Activated T-helper 17 cell treated with anti-CD3 and anti-CD28 coated beads, Interleukin-2, amount 50 U/mL, for 72 hours (primary cell): ENCODE measurements at regions not wholly inside any gene's neighbourhood (a gene's known extent, or its start where the extent isn't known, plus 50 kb on each side); places are given as distances from the start of the nearest gene placed in this dataset.

Experiments
- ATAC-seq: fragments of 150-1000 bp; cut with Tn5 transposase; replicated peaks from 2 replicates; pipeline ENCODE4 v1.10.0; 2021; ENCODE audit warnings: mild to moderate bottlenecking, moderate library complexity
- H3K27ac Mint-ChIP-seq: one replicate; pipeline ENCODE4 v1.8.0; 2022; ENCODE audit warnings: mixed read lengths
- H3K27me3 Mint-ChIP-seq: one replicate; pipeline ENCODE4 v1.8.0; 2022; ENCODE audit warnings: mixed read lengths
- H3K36me3 Mint-ChIP-seq: one replicate; pipeline ENCODE4 v1.8.0; 2022; ENCODE audit warnings: low read depth, mild to moderate bottlenecking, mixed read lengths
- H3K4me1 Mint-ChIP-seq: one replicate; pipeline ENCODE4 v1.8.0; 2022; ENCODE audit warnings: mixed read lengths
- H3K4me3 Mint-ChIP-seq: one replicate; pipeline ENCODE4 v1.8.0; 2022; ENCODE audit warnings: mild to moderate bottlenecking, mixed read lengths
- H3K9me3 Mint-ChIP-seq: one replicate; pipeline ENCODE4 v1.8.0; 2022; ENCODE audit warnings: mixed read lengths

- ATAC-seq, result no peak
- H3K4me3 Mint-ChIP-seq, result no peak overlapping the region
- no peak overlapping the region for H3K27ac Mint-ChIP-seq
- no peaks in the 10 kb centered on the region for H3K4me1 Mint-ChIP-seq
- H3K9me3 Mint-ChIP-seq, result no peaks in the 10 kb centered on the region
- H3K36me3 Mint-ChIP-seq, result no peaks in the 10 kb centered on the region
- no peaks in the 10 kb centered on the region for H3K27me3 Mint-ChIP-seq
Measured at GRCh38 chr5:111676926-111677415, 80.0 kb downstream of the NREP start.

GRCh38 chr5:111676466-111676865, 80.5 kb downstream of the NREP start:
- Mint-ChIP-seq H3K4me3 (no peak overlapping the region), H3K27me3 (no peaks in the 10 kb centered on the region), H3K36me3 (no peaks in the 10 kb centered on the region), H3K9me3 (no peaks in the 10 kb centered on the region), H3K4me1 (no peaks in the 10 kb centered on the region), H3K27ac (no peak overlapping the region)
- ATAC-seq, result no peak

- no peak overlapping the region for H3K4me3 Mint-ChIP-seq
- H3K27ac Mint-ChIP-seq, result no peak overlapping the region
- no peak for ATAC-seq
- no peaks in the 10 kb centered on the region for H3K36me3 Mint-ChIP-seq
- H3K9me3 Mint-ChIP-seq, result no peaks in the 10 kb centered on the region
- no peaks in the 10 kb centered on the region for H3K27me3 Mint-ChIP-seq
- H3K4me1 Mint-ChIP-seq, result no peaks in the 10 kb centered on the region
Measured at GRCh38 chr5:111675201-111675934, 81.6 kb downstream of the NREP start.

- Mint-ChIP-seq H3K27ac (no peak overlapping the region), H3K4me1 (no peaks in the 10 kb centered on the region), H3K4me3 (no peak overlapping the region), H3K27me3 (peaks cover 4% of the 10 kb centered on the region), H3K36me3 (no peaks in the 10 kb centered on the region), H3K9me3 (no peaks in the 10 kb centered on the region)
- ATAC-seq, result no peak
Measured at GRCh38 chr5:111673891-111674626, 82.9 kb downstream of the NREP start.

GRCh38 chr5:111672099-111672498, 84.9 kb downstream of the NREP start:
- peaks cover 6% of the 10 kb centered on the region for H3K27me3 Mint-ChIP-seq
- no peak overlapping the region for H3K27ac Mint-ChIP-seq
- H3K4me1 Mint-ChIP-seq, result no peaks in the 10 kb centered on the region
- H3K36me3 Mint-ChIP-seq, result no peaks in the 10 kb centered on the region
- no peak for ATAC-seq
- H3K9me3 Mint-ChIP-seq, result no peaks in the 10 kb centered on the region
- H3K4me3 Mint-ChIP-seq, result no peak overlapping the region

- Mint-ChIP-seq H3K9me3 (no peaks in the 10 kb centered on the region), H3K4me3 (no peak overlapping the region), H3K27me3 (peaks cover 9% of the 10 kb centered on the region), H3K36me3 (no peaks in the 10 kb centered on the region), H3K4me1 (no peaks in the 10 kb centered on the region), H3K27ac (no peak overlapping the region)
- ATAC-seq, result no peak
Measured at GRCh38 chr5:111670826-111671492, 86.0 kb downstream of the NREP start.

- Mint-ChIP-seq H3K27ac (no peak overlapping the region), H3K4me1 (no peaks in the 10 kb centered on the region), H3K36me3 (no peaks in the 10 kb centered on the region), H3K9me3 (no peaks in the 10 kb centered on the region), H3K4me3 (no peak overlapping the region), H3K27me3 (peaks cover 10% of the 10 kb centered on the region)
- ATAC-seq, result peak; percentile 52
Measured at GRCh38 chr5:111668477-111669414, 88.2 kb downstream of the NREP start.

GRCh38 chr5:111667128-111667736, 89.8 kb downstream of the NREP start:
- H3K27ac Mint-ChIP-seq, result no peak overlapping the region
- H3K9me3 Mint-ChIP-seq, result no peaks in the 10 kb centered on the region
- H3K4me1 Mint-ChIP-seq, result no peaks in the 10 kb centered on the region
- H3K36me3 Mint-ChIP-seq, result no peaks in the 10 kb centered on the region
- ATAC-seq, result peak; percentile 73
- H3K4me3 Mint-ChIP-seq, result no peak overlapping the region
- H3K27me3 Mint-ChIP-seq, result peaks cover 13% of the 10 kb centered on the region

- H3K4me3 Mint-ChIP-seq, result no peak overlapping the region
- H3K36me3 Mint-ChIP-seq, result no peaks in the 10 kb centered on the region
- no peak overlapping the region for H3K27ac Mint-ChIP-seq
- H3K9me3 Mint-ChIP-seq, result no peaks in the 10 kb centered on the region
- H3K4me1 Mint-ChIP-seq, result no peaks in the 10 kb centered on the region
- H3K27me3 Mint-ChIP-seq, result peaks cover 3% of the 10 kb centered on the region
- no peak for ATAC-seq
Measured at GRCh38 chr5:111656580-111656979, 100.4 kb downstream of the NREP start.

GRCh38 chr5:111655169-111655924, 101.6 kb downstream of the NREP start:
- ATAC-seq, result no peak
- peaks cover 3% of the 10 kb centered on the region for H3K27me3 Mint-ChIP-seq
- H3K27ac Mint-ChIP-seq, result no peak overlapping the region
- H3K4me3 Mint-ChIP-seq, result no peak overlapping the region
- H3K36me3 Mint-ChIP-seq, result no peaks in the 10 kb centered on the region
- no peaks in the 10 kb centered on the region for H3K4me1 Mint-ChIP-seq
- no peaks in the 10 kb centered on the region for H3K9me3 Mint-ChIP-seq

- Mint-ChIP-seq H3K4me1 (no peaks in the 10 kb centered on the region), H3K36me3 (no peaks in the 10 kb centered on the region), H3K9me3 (no peaks in the 10 kb centered on the region), H3K4me3 (no peak overlapping the region), H3K27ac (no peak overlapping the region), H3K27me3 (peaks cover 10% of the 10 kb centered on the region)
- no peak for ATAC-seq
Measured at GRCh38 chr5:111653408-111653807, 103.6 kb downstream of the NREP start.

- Mint-ChIP-seq H3K27ac (no peak overlapping the region), H3K36me3 (no peaks in the 10 kb centered on the region), H3K4me3 (no peak overlapping the region), H3K9me3 (no peaks in the 10 kb centered on the region), H3K4me1 (no peaks in the 10 kb centered on the region), H3K27me3 (peaks cover 24% of the 10 kb centered on the region)
- no peak for ATAC-seq
Measured at GRCh38 chr5:111649516-111649915, 107.5 kb downstream of the NREP start.

- no peak for ATAC-seq
- Mint-ChIP-seq H3K27ac (no peak overlapping the region), H3K36me3 (no peaks in the 10 kb centered on the region), H3K27me3 (peaks cover 33% of the 10 kb centered on the region), H3K9me3 (no peaks in the 10 kb centered on the region), H3K4me3 (no peak overlapping the region), H3K4me1 (no peaks in the 10 kb centered on the region)
Measured at GRCh38 chr5:111645303-111645838, 111.6 kb downstream of the NREP start.
